Activated B cell treated with CpG ODN at 0.5 μM for 24 hours (primary cell): ENCODE measurements at regions not wholly inside any gene's neighbourhood (a gene's known extent, or its start where the extent isn't known, plus 50 kb on each side); places are given as distances from the start of the nearest gene placed in this dataset.

Experiments
- ATAC-seq: fragments of 200-7000 bp; cut with Tn5 transposase; one replicate; pipeline ENCODE4 v1.10.0; 2021; ENCODE audit warnings: low read depth, mild to moderate bottlenecking, moderate library complexity
- CTCF ChIA-PET: fragments of 350-600 bp; sonication (Branson Sonifier 250); formaldehyde crosslinking; loops from one replicate; lab custom pipeline; 2021; ENCODE audit warnings: antibody characterized with exemption; lab: Charles Lee
- POLR2A ChIA-PET: fragments of 350-600 bp; sonication (Branson Sonifier 250); formaldehyde crosslinking; loops from one replicate; lab custom pipeline; 2021; ENCODE audit warnings: antibody characterized with exemption; lab: Charles Lee
- DNase-seq: peaks from one replicate; pipeline ENCODE4 v3.0.0; 2022
- H3K27ac Mint-ChIP-seq: one replicate; pipeline ENCODE4 v1.8.0; 2020; ENCODE audit warnings: mixed read lengths
- H3K27me3 Mint-ChIP-seq: one replicate; pipeline ENCODE4 v1.8.0; 2021; ENCODE audit warnings: mixed read lengths
- H3K36me3 Mint-ChIP-seq: one replicate; pipeline ENCODE4 v1.8.0; 2021; ENCODE audit warnings: low read depth, mixed read lengths
- H3K4me1 Mint-ChIP-seq: one replicate; pipeline ENCODE4 v1.8.0; 2021; ENCODE audit warnings: mixed read lengths
- H3K4me3 Mint-ChIP-seq: one replicate; pipeline ENCODE4 v1.8.0; 2020; ENCODE audit warnings: mild to moderate bottlenecking, mixed read lengths
- H3K9me3 Mint-ChIP-seq: one replicate; pipeline ENCODE4 v1.8.0; 2020; ENCODE audit warnings: mixed read lengths
- intact Hi-C: fragments of 100-400 bp; cut with micrococcal nuclease; formaldehyde crosslinking; loops from one replicate; pipeline ENCODE4 v1.15.1; 2024
- TF ChIP-seq, protein P1 (sequence below): fragments of 200-600 bp; IDR thresholded peaks from one replicate; pipeline ENCODE4 v1.8.0; 2022; ENCODE audit warnings: antibody characterized with exemption, mild to moderate bottlenecking

DNA sequence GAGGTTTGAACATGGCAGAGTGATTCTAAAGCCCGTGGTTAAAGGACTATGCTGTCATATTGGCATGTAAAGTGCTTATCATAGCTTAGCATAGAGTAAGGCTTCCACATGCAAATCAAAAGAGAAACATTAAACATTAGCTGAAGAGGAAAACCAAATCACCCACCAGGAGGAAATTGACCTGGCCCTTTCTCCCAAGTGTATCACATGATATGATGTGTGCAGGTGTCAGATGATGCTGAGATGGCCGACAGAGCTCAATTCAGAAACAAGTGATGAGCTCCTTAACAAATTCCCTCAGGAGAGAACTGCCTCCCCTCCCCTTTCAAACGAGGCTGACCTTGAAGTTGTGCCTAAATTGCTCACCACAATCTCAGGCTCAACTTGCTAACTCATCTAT, 217.1 kb upstream of the BTG1 start:
- Mint-ChIP-seq H3K4me1 (peaks cover 78% of the 10 kb centered on the region), H3K27me3 (no peaks in the 10 kb centered on the region), H3K36me3 (peaks cover under 1% of the 10 kb centered on the region), H3K27ac (peak overlapping the region; percentile 98), H3K9me3 (peaks cover 2% of the 10 kb centered on the region), H3K4me3 (peak overlapping the region; percentile 88)
- ChIA-PET POLR2A (interaction anchor here (0.8 to 7.4 kb wide), 37 partner anchors 10 to 230 kb away, joined by 3 to 344 read pairs (median 8); partner anchors contain the start of gene BTG1), CTCF (interaction anchor here (0.9 to 4.0 kb wide), 10 partner anchors 39 to 551 kb away, joined by 3 to 31 read pairs (median 11); partner anchors contain the start of gene BTG1)
- DNase-seq (no peak), ATAC-seq (peak; percentile 43)
- intact Hi-C loops, result loop anchor here (1.0 to 5.0 kb wide), 13 partner anchors 41 to 1210 kb away; partner anchors contain the start of genes BTG1 and SOCS2
- TF ChIP-seq, protein P1, sequence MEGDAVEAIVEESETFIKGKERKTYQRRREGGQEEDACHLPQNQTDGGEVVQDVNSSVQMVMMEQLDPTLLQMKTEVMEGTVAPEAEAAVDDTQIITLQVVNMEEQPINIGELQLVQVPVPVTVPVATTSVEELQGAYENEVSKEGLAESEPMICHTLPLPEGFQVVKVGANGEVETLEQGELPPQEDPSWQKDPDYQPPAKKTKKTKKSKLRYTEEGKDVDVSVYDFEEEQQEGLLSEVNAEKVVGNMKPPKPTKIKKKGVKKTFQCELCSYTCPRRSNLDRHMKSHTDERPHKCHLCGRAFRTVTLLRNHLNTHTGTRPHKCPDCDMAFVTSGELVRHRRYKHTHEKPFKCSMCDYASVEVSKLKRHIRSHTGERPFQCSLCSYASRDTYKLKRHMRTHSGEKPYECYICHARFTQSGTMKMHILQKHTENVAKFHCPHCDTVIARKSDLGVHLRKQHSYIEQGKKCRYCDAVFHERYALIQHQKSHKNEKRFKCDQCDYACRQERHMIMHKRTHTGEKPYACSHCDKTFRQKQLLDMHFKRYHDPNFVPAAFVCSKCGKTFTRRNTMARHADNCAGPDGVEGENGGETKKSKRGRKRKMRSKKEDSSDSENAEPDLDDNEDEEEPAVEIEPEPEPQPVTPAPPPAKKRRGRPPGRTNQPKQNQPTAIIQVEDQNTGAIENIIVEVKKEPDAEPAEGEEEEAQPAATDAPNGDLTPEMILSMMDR, result no peak

DNA sequence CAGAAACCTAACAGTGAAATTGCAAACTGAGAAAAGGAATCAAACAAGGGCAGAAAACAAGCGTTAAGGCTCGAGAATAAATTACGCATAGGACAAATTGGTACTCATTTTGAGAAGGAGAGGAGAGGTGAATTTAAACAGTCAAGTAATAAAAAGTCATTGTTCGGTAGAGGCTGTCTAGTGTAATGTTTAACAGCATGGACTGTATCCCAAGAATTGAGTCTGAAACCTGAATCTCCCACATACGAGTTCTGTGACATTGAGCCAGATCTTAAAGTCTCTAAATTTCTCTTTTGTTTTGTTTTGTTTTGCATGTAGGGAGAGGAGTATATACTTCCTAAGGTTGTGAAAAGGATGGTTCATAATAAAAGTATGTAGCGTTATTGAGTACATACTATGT, 216.5 kb upstream of the BTG1 start:
- H3K36me3 Mint-ChIP-seq, result peaks cover 4% of the 10 kb centered on the region
- H3K27me3 Mint-ChIP-seq, result no peaks in the 10 kb centered on the region
- peaks cover 4% of the 10 kb centered on the region for H3K9me3 Mint-ChIP-seq
- H3K4me3 Mint-ChIP-seq, result peak overlapping the region; percentile 88
- peak overlapping the region; percentile 98 for H3K27ac Mint-ChIP-seq
- H3K4me1 Mint-ChIP-seq, result peaks cover 80% of the 10 kb centered on the region
- POLR2A ChIA-PET, result interaction anchor here (1.2 to 7.4 kb wide), 14 partner anchors 12 to 230 kb away, joined by 4 to 344 read pairs (median 24); partner anchors contain the start of gene BTG1
- TF ChIP-seq, protein P1, result no peak
- DNase-seq (no peak), ATAC-seq (no peak)
- intact Hi-C loops, result loop anchor here (2.0 to 5.0 kb wide), 5 partner anchors 75 to 1210 kb away; partner anchors contain the start of gene SOCS2
- CTCF ChIA-PET, result interaction anchor here (0.9 to 4.0 kb wide), 7 partner anchors 41 to 221 kb away, joined by 3 to 31 read pairs (median 11); no protein-coding TSS in a partner anchor

DNA sequence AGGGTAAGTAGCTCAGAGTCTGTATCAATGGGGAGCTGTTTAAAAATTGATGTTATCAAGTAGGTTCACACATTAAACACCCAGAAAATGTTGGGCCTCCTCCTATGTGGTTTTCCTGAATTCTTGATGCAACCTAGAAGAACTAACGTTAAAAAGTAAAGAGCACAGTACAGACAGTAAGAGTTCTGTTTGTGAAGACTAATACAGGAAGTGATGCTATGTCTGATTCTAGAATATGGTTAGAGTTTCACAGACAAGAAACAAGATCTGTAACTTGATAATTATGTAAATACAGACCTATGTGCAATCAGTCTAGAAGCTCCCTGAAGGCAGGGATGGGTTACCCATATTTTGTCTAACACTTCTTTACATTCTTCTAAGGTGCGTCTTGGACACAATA, 214.9 kb upstream of the BTG1 start:
- no peak for ATAC-seq

DNA sequence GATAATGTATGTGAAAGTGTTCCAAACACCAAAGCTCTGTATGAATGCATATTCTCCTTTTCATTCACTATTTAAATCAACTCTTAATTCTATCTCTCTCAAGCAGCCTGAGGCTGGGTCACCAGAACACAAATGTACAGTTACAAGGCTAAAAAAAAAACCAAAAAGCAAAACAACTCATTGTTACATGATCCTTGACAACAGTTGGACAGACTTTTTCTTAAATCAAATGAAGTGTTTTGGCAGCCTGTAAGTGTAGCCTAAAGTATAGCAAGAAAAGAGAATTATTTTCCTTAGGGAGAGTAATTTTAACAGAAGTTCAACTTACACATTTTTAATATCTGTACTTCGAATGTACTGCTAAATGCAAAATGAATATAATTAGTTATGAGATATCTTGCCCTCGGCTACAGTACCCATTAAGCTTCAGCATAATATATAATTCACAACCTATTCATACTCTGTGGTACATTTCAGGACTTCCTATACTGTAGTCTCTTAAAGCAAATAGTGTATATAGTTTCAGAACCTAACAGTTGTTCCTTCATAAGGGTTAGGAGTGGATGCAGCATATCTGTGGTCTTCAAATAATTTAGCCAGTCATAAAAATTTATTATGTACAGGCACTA, 214.0 kb upstream of the BTG1 start:
- peaks cover 81% of the 10 kb centered on the region for H3K4me1 Mint-ChIP-seq
- TF ChIP-seq, protein P1, result no peak
- ChIA-PET POLR2A (interaction anchor here (1.3 to 7.4 kb wide), 2 partner anchors 10 to 214 kb away, joined by 4 to 344 read pairs; partner anchors contain the start of gene BTG1), CTCF (interaction anchor here (1.2 kb wide), 1 partner anchor 215 kb away, joined by 3 read pairs; no protein-coding TSS in a partner anchor)
- H3K4me3 Mint-ChIP-seq, result no peak overlapping the region
- DNase-seq (no peak), ATAC-seq (no peak)
- H3K36me3 Mint-ChIP-seq, result peaks cover 7% of the 10 kb centered on the region
- intact Hi-C loops, result loop anchor here (5.0 kb wide), 2 partner anchors 128 to 1213 kb away; partner anchors contain the start of gene SOCS2
- H3K27me3 Mint-ChIP-seq, result no peaks in the 10 kb centered on the region
- no peak overlapping the region for H3K27ac Mint-ChIP-seq
- peaks cover 4% of the 10 kb centered on the region for H3K9me3 Mint-ChIP-seq

More for the DNA sequence above, 214.9 kb upstream of the BTG1 start:
- ChIA-PET POLR2A (interaction anchor here (0.9 to 7.4 kb wide), 3 partner anchors 9 to 215 kb away, joined by 4 to 344 read pairs (median 5); partner anchors contain the start of gene BTG1), CTCF (interaction anchor here (1.2 kb wide), 1 partner anchor 216 kb away, joined by 3 read pairs; no protein-coding TSS in a partner anchor)
- DNase-seq, result no peak
- Mint-ChIP-seq H3K9me3 (peaks cover 4% of the 10 kb centered on the region), H3K4me3 (peak overlapping the region; percentile 11), H3K36me3 (peaks cover 7% of the 10 kb centered on the region), H3K27me3 (no peaks in the 10 kb centered on the region), H3K27ac (peak overlapping the region; percentile 56), H3K4me1 (peaks cover 85% of the 10 kb centered on the region)
- TF ChIP-seq, protein P1, result no peak
- intact Hi-C loops, result loop anchor here (5.0 kb wide), 2 partner anchors 127 to 1212 kb away; partner anchors contain the start of gene SOCS2
